ENCODE measurements at regions not wholly inside any gene's neighbourhood (a gene's known extent, or its start where the extent isn't known, plus 50 kb on each side); places are given as distances from the start of the nearest gene placed in this dataset.

DNA sequence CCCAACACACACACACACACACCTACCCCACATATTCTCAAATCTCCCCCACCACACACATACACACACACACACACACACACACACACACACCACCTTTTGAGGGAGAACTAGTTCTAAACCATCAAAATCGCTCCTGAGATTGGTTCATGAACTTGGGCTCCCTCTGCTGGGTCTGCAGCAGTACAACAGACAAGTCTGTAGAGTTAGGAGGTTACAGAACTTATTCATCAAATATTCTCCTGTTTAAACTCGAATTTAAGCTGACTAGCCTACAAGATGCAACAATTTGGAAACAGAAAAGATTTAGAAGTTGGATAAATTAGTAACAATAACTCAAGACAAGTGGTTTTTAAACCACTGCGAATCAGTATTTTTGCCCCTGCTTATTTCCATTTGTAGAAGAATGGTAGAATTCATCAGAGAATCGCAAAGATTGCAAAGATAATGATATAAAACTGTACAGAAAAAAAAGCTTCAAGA lies 136.4 kb upstream of the USP15 start:
- H3K27me3 ChIP-seq (replicated peaks in 1 of 2; ENCODE audit: control insufficient read depth in 2 of 2, extremely low read depth in 1 of 2, insufficient read depth in 2 of 2, low read length in 1 of 2): no peaks in the 10 kb centered on the region
- Mint-ChIP-seq H3K4me3 (no peak overlapping the region), H3K9me3 (no peaks in the 10 kb centered on the region), H3K27ac (no peak overlapping the region), H3K4me1 (peaks cover 0 to 2% (median 0%) of the 10 kb centered on the region in 3 donors), H3K36me3 (no peaks in the 10 kb centered on the region), H3K27me3 (peaks cover 0 to 5% of the 10 kb centered on the region in 2 donors)
- H3K27ac ChIP-seq (ENCODE audit: low read length): no peak overlapping the region
- no CpG with 5 or more reads among the region's 4 CpGs for WGBS (ENCODE audit: insufficient coverage)
- H3K9me3 ChIP-seq: no peaks in the 10 kb centered on the region
- H3K4me3 ChIP-seq (ENCODE audit: control insufficient read depth in 1 of 2, extremely low read depth in 1 of 2, low read length in 1 of 2): no peak overlapping the region
- H3K4me1 ChIP-seq (ENCODE audit: control insufficient read depth in 1 of 2, extremely low read depth in 1 of 2, insufficient read depth in 2 of 2, low read length in 2 of 2): no peaks in the 10 kb centered on the region
- ATAC-seq (replicated peaks in 1 of 4) (peak in 3 of 4 experiments; percentile 54 to 70 (median 58)), DNase-seq (peak in 29 of 35 experiments; percentile 0 to 57 (median 21))
- ChIA-PET POLR2A (no interaction called here), CTCF (interaction anchor here (0.5 to 1.4 kb wide), 7 partner anchors 10 to 723 kb away, joined by 3 to 7 read pairs (median 4); a partner anchor contains a TSS)
- no peaks in the 10 kb centered on the region for H3K36me3 ChIP-seq (ENCODE audit: control insufficient read depth in 2 of 2, extremely low read depth in 1 of 2, insufficient read depth in 1 of 2, low read length in 1 of 2)

- 79% methylated on average over 2 of the region's 2 CpGs for WGBS (ENCODE audit: insufficient coverage)
- Mint-ChIP-seq H3K9me3 (no peaks in the 10 kb centered on the region), H3K4me3 (no peak overlapping the region), H3K36me3 (no peaks in the 10 kb centered on the region), H3K27ac (no peak overlapping the region), H3K27me3 (peaks cover 3 to 5% of the 10 kb centered on the region in 2 donors), H3K4me1 (peaks cover 0 to 2% (median 0%) of the 10 kb centered on the region in 3 donors)
- ATAC-seq (replicated peaks in 1 of 4) (no peak), DNase-seq (no peak)
- Histone ChIP-seq H3K9me3 (no peaks in the 10 kb centered on the region), H3K27me3 (replicated peaks in 1 of 2; ENCODE audit: control insufficient read depth in 2 of 2, extremely low read depth in 1 of 2, insufficient read depth in 2 of 2, low read length in 1 of 2) (no peaks in the 10 kb centered on the region), H3K36me3 (ENCODE audit: control insufficient read depth in 2 of 2, extremely low read depth in 1 of 2, insufficient read depth in 1 of 2, low read length in 1 of 2) (no peaks in the 10 kb centered on the region), H3K4me3 (ENCODE audit: control insufficient read depth in 1 of 2, extremely low read depth in 1 of 2, low read length in 1 of 2) (no peak overlapping the region), H3K27ac (ENCODE audit: low read length) (no peak overlapping the region), H3K4me1 (ENCODE audit: control insufficient read depth in 1 of 2, extremely low read depth in 1 of 2, insufficient read depth in 2 of 2, low read length in 2 of 2) (no peaks in the 10 kb centered on the region)
- ChIA-PET POLR2A (no interaction called here), CTCF (no interaction called here)
These were observed 132.7 kb upstream of the USP15 start for GRCh38 chr12:62127516-62127915.

DNA sequence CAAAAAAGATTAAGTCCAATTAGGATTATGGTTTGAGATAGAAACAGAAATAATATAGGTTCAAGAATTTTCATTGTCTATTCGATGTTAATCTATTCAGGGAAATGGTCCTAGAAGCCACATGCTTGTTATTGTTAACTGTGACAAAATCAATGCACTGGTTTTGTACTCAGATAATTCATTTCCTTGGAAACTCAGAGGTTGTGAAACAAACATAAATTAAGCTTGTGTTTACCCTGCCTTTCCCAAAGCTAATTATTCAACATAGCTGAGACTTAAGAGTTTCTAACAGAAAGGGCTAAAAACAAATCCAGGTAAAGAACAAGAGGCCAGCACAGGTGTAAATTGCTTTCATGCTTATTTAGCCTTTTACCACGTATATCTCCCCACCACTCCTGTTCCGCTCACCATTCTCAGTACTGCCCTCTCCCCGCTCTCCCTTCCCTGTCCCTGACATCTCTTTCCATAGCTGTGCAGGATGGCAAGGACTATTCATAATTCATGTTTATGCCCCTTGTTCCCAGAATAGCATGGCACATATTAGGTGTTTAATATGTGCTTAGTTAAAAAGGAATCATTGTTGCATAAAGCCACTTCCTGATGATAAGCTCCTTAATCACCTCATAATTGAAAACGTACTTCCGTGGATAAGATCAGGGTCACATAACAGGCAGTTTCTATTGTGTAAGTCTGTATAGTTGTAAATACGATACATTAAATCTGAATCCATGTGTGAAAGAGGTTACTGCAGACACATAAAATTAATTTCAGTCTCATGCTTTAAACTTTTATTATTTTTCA lies 131.8 kb upstream of the USP15 start:
- ChIA-PET POLR2A (no interaction called here), CTCF (no interaction called here)
- DNase-seq: no peak
- no peak overlapping the region for H3K27ac Mint-ChIP-seq
- WGBS (ENCODE audit: insufficient coverage): 54% methylated on average over 3 of the region's 7 CpGs
- Histone ChIP-seq H3K4me3 (ENCODE audit: control insufficient read depth in 1 of 2, extremely low read depth in 1 of 2, low read length in 1 of 2) (no peak overlapping the region), H3K36me3 (ENCODE audit: control insufficient read depth in 2 of 2, extremely low read depth in 1 of 2, insufficient read depth in 1 of 2, low read length in 1 of 2) (no peaks in the 10 kb centered on the region), H3K9me3 (no peaks in the 10 kb centered on the region), H3K27me3 (replicated peaks in 1 of 2; ENCODE audit: control insufficient read depth in 2 of 2, extremely low read depth in 1 of 2, insufficient read depth in 2 of 2, low read length in 1 of 2) (no peaks in the 10 kb centered on the region), H3K27ac (ENCODE audit: low read length) (no peak overlapping the region), H3K4me1 (ENCODE audit: control insufficient read depth in 1 of 2, extremely low read depth in 1 of 2, insufficient read depth in 2 of 2, low read length in 2 of 2) (no peaks in the 10 kb centered on the region)
- no peaks in the 10 kb centered on the region for H3K9me3 Mint-ChIP-seq
- H3K36me3 Mint-ChIP-seq: no peaks in the 10 kb centered on the region
- H3K27me3 Mint-ChIP-seq: peaks cover 3 to 5% of the 10 kb centered on the region in 2 donors
- H3K4me1 Mint-ChIP-seq: peaks cover 0 to 2% (median 0%) of the 10 kb centered on the region in 3 donors
- no peak for ATAC-seq (replicated peaks in 1 of 4)
- H3K4me3 Mint-ChIP-seq: no peak overlapping the region

DNA sequence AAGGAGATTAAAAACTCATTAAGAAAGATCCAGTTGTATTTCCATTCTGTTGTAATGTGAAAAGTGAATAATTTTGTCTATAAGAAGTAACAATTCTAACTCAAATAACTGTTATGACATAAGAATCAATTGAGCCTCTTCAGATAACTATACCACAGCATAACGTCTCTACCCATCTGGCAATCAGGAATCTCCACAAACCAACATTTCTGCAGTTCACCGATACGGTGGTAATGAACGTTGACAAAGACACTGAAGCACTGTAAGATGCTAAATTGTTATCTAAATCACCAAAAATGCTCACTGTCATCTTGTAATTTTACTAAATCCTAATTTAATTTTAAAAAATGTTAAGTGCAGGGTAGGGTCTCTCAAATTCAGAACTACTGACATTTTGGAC lies 130.9 kb upstream of the USP15 start:
- no peak overlapping the region for H3K27ac ChIP-seq (ENCODE audit: low read length)
- ATAC-seq (replicated peaks in 1 of 4) (no peak), DNase-seq (no peak)
- Mint-ChIP-seq H3K27me3 (peaks cover 3 to 5% of the 10 kb centered on the region in 2 donors), H3K9me3 (no peaks in the 10 kb centered on the region), H3K4me1 (no peaks in the 10 kb centered on the region), H3K4me3 (no peak overlapping the region), H3K27ac (no peak overlapping the region), H3K36me3 (no peaks in the 10 kb centered on the region)
- no peak overlapping the region for H3K4me3 ChIP-seq (ENCODE audit: control insufficient read depth in 1 of 2, extremely low read depth in 1 of 2, low read length in 1 of 2)
- no peaks in the 10 kb centered on the region for H3K9me3 ChIP-seq
- POLR2A ChIA-PET: no interaction called here
- CTCF ChIA-PET: no interaction called here
- no CpG with 5 or more reads among the region's 4 CpGs for WGBS (ENCODE audit: insufficient coverage)
- no peaks in the 10 kb centered on the region for H3K4me1 ChIP-seq (ENCODE audit: control insufficient read depth in 1 of 2, extremely low read depth in 1 of 2, insufficient read depth in 2 of 2, low read length in 2 of 2)
- H3K36me3 ChIP-seq (ENCODE audit: control insufficient read depth in 2 of 2, extremely low read depth in 1 of 2, insufficient read depth in 1 of 2, low read length in 1 of 2): no peaks in the 10 kb centered on the region
- no peaks in the 10 kb centered on the region for H3K27me3 ChIP-seq (replicated peaks in 1 of 2; ENCODE audit: control insufficient read depth in 2 of 2, extremely low read depth in 1 of 2, insufficient read depth in 2 of 2, low read length in 1 of 2)

DNA sequence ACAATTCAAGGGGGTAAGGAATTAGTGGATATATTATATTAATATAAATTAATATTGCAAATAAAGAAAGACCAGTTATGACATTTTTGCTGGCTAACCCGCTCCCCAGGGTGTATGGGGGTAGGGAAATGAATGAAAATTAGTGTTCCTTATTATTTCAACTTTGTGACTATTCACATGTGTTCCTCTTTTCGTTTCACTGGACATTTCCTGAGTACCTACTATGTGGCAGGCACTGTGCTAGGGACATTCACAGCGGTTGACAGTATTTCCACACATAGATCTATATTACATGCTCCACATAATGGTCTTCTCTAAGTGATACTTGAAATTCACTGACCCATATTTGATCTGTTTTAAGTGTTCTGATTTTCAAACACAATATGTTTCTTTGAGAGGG lies 129.8 kb upstream of the USP15 start:
- H3K36me3 Mint-ChIP-seq: no peaks in the 10 kb centered on the region
- H3K9me3 Mint-ChIP-seq: no peaks in the 10 kb centered on the region
- ChIA-PET CTCF (interaction anchor here in 1 of 2 donors (1.1 kb wide), 1 partner anchor 8 kb away, joined by 3 read pairs; no protein-coding TSS in a partner anchor), POLR2A (no interaction called here)
- H3K4me3 Mint-ChIP-seq: no peak overlapping the region
- Histone ChIP-seq H3K27me3 (replicated peaks in 1 of 2; ENCODE audit: control insufficient read depth in 2 of 2, extremely low read depth in 1 of 2, insufficient read depth in 2 of 2, low read length in 1 of 2) (no peaks in the 10 kb centered on the region), H3K36me3 (ENCODE audit: control insufficient read depth in 2 of 2, extremely low read depth in 1 of 2, insufficient read depth in 1 of 2, low read length in 1 of 2) (no peaks in the 10 kb centered on the region), H3K9me3 (no peaks in the 10 kb centered on the region), H3K27ac (ENCODE audit: low read length) (no peak overlapping the region), H3K4me3 (ENCODE audit: control insufficient read depth in 1 of 2, extremely low read depth in 1 of 2, low read length in 1 of 2) (no peak overlapping the region), H3K4me1 (ENCODE audit: control insufficient read depth in 1 of 2, extremely low read depth in 1 of 2, insufficient read depth in 2 of 2, low read length in 2 of 2) (no peaks in the 10 kb centered on the region)
- WGBS (ENCODE audit: insufficient coverage): no CpG with 5 or more reads among the region's 3 CpGs
- DNase-seq (no peak), ATAC-seq (replicated peaks in 1 of 4) (no peak)
- H3K27me3 Mint-ChIP-seq: peaks cover 3 to 5% of the 10 kb centered on the region in 2 donors
- H3K27ac Mint-ChIP-seq: no peak overlapping the region
- no peaks in the 10 kb centered on the region for H3K4me1 Mint-ChIP-seq

DNA sequence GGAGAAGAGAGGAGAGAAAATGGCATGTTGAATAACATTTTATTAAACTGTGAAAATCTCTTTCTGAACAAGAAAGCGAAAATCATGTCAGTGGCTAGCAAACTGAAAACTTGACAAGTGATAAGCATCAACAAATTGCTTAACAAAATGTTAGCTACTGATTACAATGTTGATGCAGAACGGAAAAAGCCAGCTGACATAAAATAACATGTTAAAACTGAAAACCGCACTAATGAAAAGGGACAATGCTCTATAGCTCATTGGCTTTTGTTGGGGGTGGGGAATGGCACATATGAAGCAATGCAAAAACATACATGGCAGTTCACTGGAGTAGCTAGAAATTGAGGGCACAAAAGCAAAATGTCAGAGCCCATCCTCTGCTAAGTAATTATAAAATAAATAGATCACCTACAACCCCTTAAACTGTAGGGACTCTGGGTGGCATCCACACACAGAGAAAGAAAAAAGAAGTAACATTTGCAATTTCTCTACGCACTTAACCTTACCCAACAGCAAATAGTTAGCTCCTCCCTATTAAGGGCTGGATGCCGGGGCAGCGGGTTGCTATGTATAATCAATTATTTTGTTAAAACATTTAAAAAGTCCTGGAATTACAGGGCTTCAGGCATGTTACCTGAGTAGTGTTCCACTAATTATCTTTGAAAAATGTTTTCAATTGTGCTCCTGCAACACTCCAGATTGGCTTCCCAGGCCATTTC lies 129.2 kb upstream of the USP15 start:
- ChIA-PET CTCF (interaction anchor here in 1 of 2 donors (1.1 kb wide), 1 partner anchor 8 kb away, joined by 3 read pairs; no protein-coding TSS in a partner anchor), POLR2A (no interaction called here)
- no peaks in the 10 kb centered on the region for H3K4me1 ChIP-seq (ENCODE audit: control insufficient read depth in 1 of 2, extremely low read depth in 1 of 2, insufficient read depth in 2 of 2, low read length in 2 of 2)
- H3K27me3 Mint-ChIP-seq: peaks cover 3 to 5% of the 10 kb centered on the region in 2 donors
- WGBS (ENCODE audit: insufficient coverage): 83% methylated on average over 1 of the region's 6 CpGs
- ATAC-seq (replicated peaks in 1 of 4) (no peak), DNase-seq (no peak)
- no peak overlapping the region for H3K27ac Mint-ChIP-seq
- H3K27me3 ChIP-seq (replicated peaks in 1 of 2; ENCODE audit: control insufficient read depth in 2 of 2, extremely low read depth in 1 of 2, insufficient read depth in 2 of 2, low read length in 1 of 2): no peaks in the 10 kb centered on the region
- H3K36me3 Mint-ChIP-seq: no peaks in the 10 kb centered on the region
- no peaks in the 10 kb centered on the region for H3K36me3 ChIP-seq (ENCODE audit: control insufficient read depth in 2 of 2, extremely low read depth in 1 of 2, insufficient read depth in 1 of 2, low read length in 1 of 2)
- H3K9me3 ChIP-seq: no peaks in the 10 kb centered on the region
- H3K4me1 Mint-ChIP-seq: no peaks in the 10 kb centered on the region
- H3K27ac ChIP-seq (ENCODE audit: low read length): no peak overlapping the region
- H3K4me3 ChIP-seq (ENCODE audit: control insufficient read depth in 1 of 2, extremely low read depth in 1 of 2, low read length in 1 of 2): no peak overlapping the region
- H3K4me3 Mint-ChIP-seq: no peak overlapping the region
- no peaks in the 10 kb centered on the region for H3K9me3 Mint-ChIP-seq

Data from T-cell (primary cell).